Ovary (tissue), 7 donors: ENCODE measurements at regions not wholly inside any gene's neighbourhood (a gene's known extent, or its start where the extent isn't known, plus 50 kb on each side); places are given as distances from the start of the nearest gene placed in this dataset.

Experiments used
- DNase-seq, 5 donors: peaks; one replicate each; pipeline ENCODE4 v3.0.0-alpha.2; 2019 to 2020
- H3K27ac ChIP-seq, 2 donors: fragments of 200-600 bp; one replicate each; pipeline versions ENCODE4 v1.5.1 to v1.8.0; 2019 to 2022
- H3K27me3 ChIP-seq: fragments of 200-600 bp; one replicate; pipeline ENCODE4 v1.8.0; 2022
- H3K36me3 ChIP-seq: fragments of 200-600 bp; sonication (generic); one replicate; pipeline ENCODE4 v1.5.1; 2019
- H3K4me1 ChIP-seq: one replicate; pipeline ENCODE4 v1.8.1; 2013; ENCODE audit warnings: mild to moderate bottlenecking, moderate library complexity; ENCODE audit not compliant: insufficient read depth
- H3K4me3 ChIP-seq: fragments of 200-600 bp; sonication (generic); one replicate; pipeline ENCODE4 v1.5.1; 2017
- H3K9me3 ChIP-seq, 2 donors: fragments of 200-600 bp in 1 of 2; sonication (generic) in 1 of 2; one replicate each; pipeline versions ENCODE4 v1.5.1 to v1.8.1; 2013 to 2019; ENCODE audit warnings: mild to moderate bottlenecking in 1 of 2, moderate library complexity in 1 of 2
- CTCF ChIP-seq, 3 donors: fragments of 450-650 bp in 2 of 3; fragments of 200-600 bp in 1 of 3; IDR thresholded peaks; one replicate each; pipeline versions ENCODE4 v1.5.1 to v1.8.0; 2016 to 2022; ENCODE audit warnings: antibody characterized with exemption in 3 of 3, mild to moderate bottlenecking in 1 of 3
- EP300 ChIP-seq: sonication (generic); formaldehyde crosslinking; IDR thresholded peaks from one replicate; pipeline ENCODE4 v1.6.1; 2017; ENCODE audit warnings: antibody characterized with exemption
- POLR2A ChIP-seq: fragments of 450-650 bp; IDR thresholded peaks from one replicate; pipeline ENCODE4 v1.6.1; 2017; ENCODE audit warnings: antibody characterized with exemption, mild to moderate bottlenecking, moderate library complexity
- WGBS, 3 donors: extraction: QIAGEN DNeasy Blood & Tissue Kit in 1 of 3; methylation state at CpG; one replicate each; pipeline versions ENCODE4 v1.1.5 to v1.1.7; 2013 to 2017; 5-methylcytosine and 5-hydroxymethylcytosine counted together
- intact Hi-C, 4 donors: fragments of 100-400 bp; cut with DNase I; formaldehyde crosslinking; loops; one replicate each; pipeline versions ENCODE4 v1.11.0 to v1.15.1; 2022 to 2023
- donor health status: DM: no; HTN: no; CAD: no; lungs with moderate emphysema.
- donor health status: DM: no; HTN: no; CAD: no.
- donor health status: Bipolar disorder and iron deficiency.
- donor health status: DM: no; HTN: no; CAD: no.
- donor health status: DM: yes; HTN: yes; CAD: no.

- TF ChIP-seq POLR2A (no peak), EP300 (no peak)
- intact Hi-C loops, result no loop called here
- 85 to 87% (median 85%) methylated on average over 3 of the region's 3 CpGs for WGBS, 3 donors
Observed at GRCh38 chr15:87760547-87761314, 495.8 kb downstream of the NTRK3 start.

GRCh38 chr15:87758794-87759418 lies 497.6 kb downstream of the NTRK3 start:
- intact Hi-C loops, result no loop called here
- no peak overlapping the region for H3K4me3 ChIP-seq
- no peaks in the 10 kb centered on the region for H3K27me3 ChIP-seq
- no peak overlapping the region for H3K27ac ChIP-seq
- no peak for TF ChIP-seq EP300
- no peak for TF ChIP-seq CTCF (IDR thresholded peaks at IDR 0.05)
- TF ChIP-seq POLR2A, result no peak
- no peak for DNase-seq
- no peaks in the 10 kb centered on the region for H3K9me3 ChIP-seq
- 33 to 58% (median 52%) methylated on average over 9 of the region's 9 CpGs for WGBS, 3 donors
- H3K4me1 ChIP-seq, result no peaks in the 10 kb centered on the region
- no peaks in the 10 kb centered on the region for H3K36me3 ChIP-seq

More at GRCh38 chr15:87760547-87761314, 495.8 kb downstream of the NTRK3 start:
- Histone ChIP-seq H3K27ac (no peak overlapping the region), H3K27me3 (no peaks in the 10 kb centered on the region), H3K9me3 (no peaks in the 10 kb centered on the region), H3K4me3 (no peak overlapping the region), H3K4me1 (no peaks in the 10 kb centered on the region), H3K36me3 (no peaks in the 10 kb centered on the region)
- no peak for DNase-seq

- intact Hi-C loops, result no loop called here
- no peak overlapping the region for H3K27ac ChIP-seq
- H3K27me3 ChIP-seq, result no peaks in the 10 kb centered on the region
- no peak for DNase-seq
- no peaks in the 10 kb centered on the region for H3K9me3 ChIP-seq
- no peaks in the 10 kb centered on the region for H3K36me3 ChIP-seq
- TF ChIP-seq CTCF (IDR thresholded peaks at IDR 0.05) (no peak), EP300 (no peak), POLR2A (no peak)
- H3K4me3 ChIP-seq, result no peak overlapping the region
- 82 to 93% (median 88%) methylated on average over 7 of the region's 7 CpGs for WGBS, 3 donors
- no peaks in the 10 kb centered on the region for H3K4me1 ChIP-seq
Observed at GRCh38 chr15:87757084-87757483, 499.5 kb downstream of the NTRK3 start.

- Histone ChIP-seq H3K36me3 (no peaks in the 10 kb centered on the region), H3K9me3 (no peaks in the 10 kb centered on the region), H3K27me3 (no peaks in the 10 kb centered on the region), H3K27ac (no peak overlapping the region), H3K4me3 (no peak overlapping the region), H3K4me1 (no peaks in the 10 kb centered on the region)
- TF ChIP-seq CTCF (IDR thresholded peaks at IDR 0.05) (no peak), POLR2A (no peak), EP300 (no peak)
- intact Hi-C loops, result no loop called here
- DNase-seq, result no peak
- WGBS, 3 donors, result 74 to 81% (median 78%) methylated on average over 3 of the region's 3 CpGs
Observed at GRCh38 chr15:87756072-87756471, 500.5 kb downstream of the NTRK3 start.

GRCh38 chr15:87755226-87755625 lies 501.3 kb downstream of the NTRK3 start:
- Histone ChIP-seq H3K27me3 (no peaks in the 10 kb centered on the region), H3K27ac (no peak overlapping the region), H3K4me3 (no peak overlapping the region), H3K9me3 (no peaks in the 10 kb centered on the region), H3K36me3 (no peaks in the 10 kb centered on the region), H3K4me1 (no peaks in the 10 kb centered on the region)
- TF ChIP-seq CTCF (IDR thresholded peaks at IDR 0.05) (no peak), EP300 (no peak), POLR2A (no peak)
- no peak for DNase-seq
- WGBS, 3 donors, result 89 to 91% (median 89%) methylated on average over 4 of the region's 4 CpGs
- intact Hi-C loops, result no loop called here
